ENCODE measurements at regions not wholly inside any gene's neighbourhood (a gene's known extent, or its start where the extent isn't known, plus 50 kb on each side); places are given as distances from the start of the nearest gene placed in this dataset.

- Histone ChIP-seq H3K27ac (no peak overlapping the region), H3K9me3 (no peaks in the 10 kb centered on the region), H3K4me3 (no peak overlapping the region), H3K4me1 (peaks cover 13% of the 10 kb centered on the region; the same call in 2 of the 3 replicates), H3K4me2 (no peak overlapping the region)
- POLR2A ChIA-PET = no interaction called here
- FAIRE-seq (no peak), DNase-seq (ENCODE audit: low read depth in 1 of 2, low spot score in 1 of 2) (no peak), ATAC-seq (no peak)
- CTCF ChIA-PET = interaction anchor here (0.6 to 1.3 kb wide), 2 partner anchors 10 to 26 kb away, joined by 3 read pairs; no protein-coding TSS in a partner anchor
- TF ChIP-seq FOSB (CRISPR knock-in tag; IDR thresholded peaks at IDR 0.05) = no peak
- no peak for TF ChIP-seq USF2 (IDR thresholded peaks at IDR 0.05)
- TF ChIP-seq SMC3 (IDR thresholded peaks at IDR 0.05) = no peak
- no peak for TF ChIP-seq HES2 (IDR thresholded peaks at IDR 0.05)
- no peak for TF ChIP-seq ELK1 (IDR thresholded peaks at IDR 0.05; ENCODE audit: low read depth, low read length)
- TF ChIP-seq E2F6 (IDR thresholded peaks at IDR 0.05; ENCODE audit: borderline replicate concordance, low read depth) = no peak
- TF ChIP-seq CHD4 (IDR thresholded peaks at IDR 0.05; ENCODE audit: borderline replicate concordance) = no peak
- TF ChIP-seq RNF2 (IDR thresholded peaks at IDR 0.05; ENCODE audit: borderline replicate concordance, low read depth) = no peak
- no peak for TF ChIP-seq JUNB (IDR thresholded peaks at IDR 0.05)
These were observed 65.3 kb upstream of the BMP2 start for GRCh38 chr20:6702144-6702543.

- ChIA-PET POLR2A (no interaction called here), CTCF (interaction anchor here (0.6 to 1.3 kb wide), 2 partner anchors 8 to 196 kb away, joined by 3 read pairs; no protein-coding TSS in a partner anchor)
- Histone ChIP-seq H3K9me3 (no peaks in the 10 kb centered on the region; the same call in 2 of the 3 replicates), H3K4me1 (peaks cover 13% of the 10 kb centered on the region; the same call in 2 of the 3 replicates), H3K4me2 (no peak overlapping the region), H3K27ac (no peak overlapping the region), H3K4me3 (no peak overlapping the region)
- WGBS (ENCODE audit: missing lambda C conversion rate) = 41% methylated on average over 11 of the region's 11 CpGs
- TF ChIP-seq CTCF (IDR thresholded peaks at IDR 0.05) = no peak
- TF ChIP-seq ZC3H11A (IDR thresholded peaks at IDR 0.05) = no peak
- ATAC-seq (no peak), DNase-seq (ENCODE audit: low read depth in 1 of 2, low spot score in 1 of 2) (no peak), FAIRE-seq (no peak)
These were observed 66.7 kb upstream of the BMP2 start for GRCh38 chr20:6700563-6701329.

- WGBS (ENCODE audit: missing lambda C conversion rate) = 9% methylated on average over 3 of the region's 3 CpGs
- H3K4me3 ChIP-seq = no peak overlapping the region
- no peak for ATAC-seq
- H3K4me1 ChIP-seq = peaks cover 13% of the 10 kb centered on the region; the same call in 2 of the 3 replicates
- FAIRE-seq = no peak
- ChIA-PET CTCF (no interaction called here), POLR2A (no interaction called here)
- H3K4me2 ChIP-seq = no peak overlapping the region
- DNase-seq (ENCODE audit: low read depth in 1 of 2, low spot score in 1 of 2) = no peak
- H3K9me3 ChIP-seq = no peaks in the 10 kb centered on the region; the same call in 2 of the 3 replicates
- no peak overlapping the region for H3K27ac ChIP-seq
- no peak for TF ChIP-seq MAX (IDR thresholded peaks at IDR 0.05)
- no peak for TF ChIP-seq HOXB13 (CRISPR knock-in tag; IDR thresholded peaks at IDR 0.05; ENCODE audit: low read depth)
- TF ChIP-seq FOSL2 (IDR thresholded peaks at IDR 0.05) = no peak
- no peak for TF ChIP-seq FOSL2 (CRISPR knock-in tag; IDR thresholded peaks at IDR 0.05)
- TF ChIP-seq JUNB (IDR thresholded peaks at IDR 0.05) = no peak
- no peak for TF ChIP-seq ZC3H11A (IDR thresholded peaks at IDR 0.05)
- no peak for TF ChIP-seq RFX5 (IDR thresholded peaks at IDR 0.05)
- TF ChIP-seq CBX2 (IDR thresholded peaks at IDR 0.05; ENCODE audit: borderline replicate concordance, low read depth) = no peak
- no peak for TF ChIP-seq POLR2AphosphoS2 (conservative IDR thresholded peaks at IDR 0.05; ENCODE audit: low read length)
- TF ChIP-seq KDM1A (IDR thresholded peaks at IDR 0.05; ENCODE audit: low read depth) = no peak
- TF ChIP-seq ZFP36 (IDR thresholded peaks at IDR 0.05; ENCODE audit: borderline replicate concordance, partially characterized antibody) = no peak
- TF ChIP-seq REST (IDR thresholded peaks at IDR 0.05) = no peak
- TF ChIP-seq CHD2 (IDR thresholded peaks at IDR 0.05; ENCODE audit: low read length, partially characterized antibody) = no peak
- no peak for TF ChIP-seq ZNF302 (CRISPR knock-in tag; IDR thresholded peaks at IDR 0.05)
- TF ChIP-seq JUN (IDR thresholded peaks at IDR 0.05) = no peak
These were observed 67.4 kb upstream of the BMP2 start for GRCh38 chr20:6699921-6700562.

All from A549 (cell line).